ENCODE measurements at regions not wholly inside any gene's neighbourhood (a gene's known extent, or its start where the extent isn't known, plus 50 kb on each side); places are given as distances from the start of the nearest gene placed in this dataset.
"Not testable (repeated sequence)": the region's sequence is repeated elsewhere in the genome, so short reads cannot be mapped to it uniquely, and the experiment has no call there.

- Histone ChIP-seq H3K36me3 (no peaks in the 10 kb centered on the region), H3K9me3 (peaks cover 0 to 18% (median 11%) of the 10 kb centered on the region in 11 donors), H3K4me1 (peaks cover 0 to 5% (median 0%) of the 10 kb centered on the region in 9 donors), H3K27me3 (peaks cover 0 to 50% (median 30%) of the 10 kb centered on the region in 7 donors), H3K27ac (no peak overlapping the region), H3K4me3 (no peak overlapping the region)
- DNase-seq (no peak), ATAC-seq (no peak)
- WGBS, 2 donors: 44 to 59% methylated on average over 3 of the region's 3 CpGs
- TF ChIP-seq CTCF (IDR thresholded peaks at IDR 0.05): no peak
- intact Hi-C loops (cut with DNase I): no loop called here
Observed at GRCh38 chr9:97774673-97775072, 77.5 kb upstream of the XPA start.

GRCh38 chr9:97778740-97779139 lies 74.3 kb upstream of the FOXE1 start:
- H3K9me3 ChIP-seq: peaks cover 0 to 21% (median 11%) of the 10 kb centered on the region in 11 donors
- H3K4me3 ChIP-seq; intact Hi-C loops (cut with DNase I); H3K4me1 ChIP-seq; ATAC-seq; H3K36me3 ChIP-seq; H3K27ac ChIP-seq; DNase-seq: not testable (repeated sequence)
- WGBS, 2 donors: 70 to 93% methylated on average over 2 of the region's 2 CpGs
- H3K27me3 ChIP-seq: peaks cover 0 to 38% (median 29%) of the 10 kb centered on the region in 7 donors

- H3K4me1 ChIP-seq: no peaks in the 10 kb centered on the region
- no peaks in the 10 kb centered on the region for H3K36me3 ChIP-seq
- H3K9me3 ChIP-seq: peaks cover 0 to 21% (median 11%) of the 10 kb centered on the region in 11 donors
- WGBS, 2 donors: 92 to 93% methylated on average over 2 of the region's 2 CpGs
- ATAC-seq: no peak
- H3K27me3 ChIP-seq: peaks cover 0 to 47% (median 26%) of the 10 kb centered on the region in 7 donors
- no peak overlapping the region for H3K4me3 ChIP-seq
- intact Hi-C loops (cut with DNase I): no loop called here
- H3K27ac ChIP-seq: no peak overlapping the region
- no peak for TF ChIP-seq CTCF (IDR thresholded peaks at IDR 0.05)
- DNase-seq: no peak
Observed at GRCh38 chr9:97779608-97780007, 73.4 kb upstream of the FOXE1 start.

GRCh38 chr9:97781902-97782301 lies 71.1 kb upstream of the FOXE1 start:
- DNase-seq: no peak
- Histone ChIP-seq H3K36me3 (no peaks in the 10 kb centered on the region), H3K9me3 (peaks cover 0 to 21% (median 11%) of the 10 kb centered on the region in 11 donors), H3K27ac (no peak overlapping the region), H3K27me3 (peaks cover 0 to 45% (median 32%) of the 10 kb centered on the region in 7 donors), H3K4me1 (no peaks in the 10 kb centered on the region), H3K4me3 (no peak overlapping the region)
- 59 to 69% methylated on average over 1 of the region's 1 CpG for WGBS, 2 donors
- intact Hi-C loops (cut with DNase I): no loop called here
- no peak for ATAC-seq
- TF ChIP-seq CTCF (IDR thresholded peaks at IDR 0.05): no peak

- ATAC-seq: no peak
Observed at GRCh38 chr9:97786341-97786740, 66.7 kb upstream of the FOXE1 start.

More at GRCh38 chr9:97786341-97786740, 66.7 kb upstream of the FOXE1 start:
- Histone ChIP-seq H3K4me1 (no peaks in the 10 kb centered on the region), H3K4me3 (no peak overlapping the region), H3K36me3 (no peaks in the 10 kb centered on the region), H3K27ac (no peak overlapping the region), H3K9me3 (no peaks in the 10 kb centered on the region), H3K27me3 (peaks cover 0 to 47% (median 25%) of the 10 kb centered on the region in 7 donors)
- intact Hi-C loops (cut with DNase I): no loop called here
- no peak for DNase-seq
- WGBS, 2 donors: 50 to 61% methylated on average over 5 of the region's 5 CpGs
- TF ChIP-seq CTCF (IDR thresholded peaks at IDR 0.05): no peak
